ENCODE measurements at regions not wholly inside any gene's neighbourhood (a gene's known extent, or its start where the extent isn't known, plus 50 kb on each side); places are given as distances from the start of the nearest gene placed in this dataset.

DNA sequence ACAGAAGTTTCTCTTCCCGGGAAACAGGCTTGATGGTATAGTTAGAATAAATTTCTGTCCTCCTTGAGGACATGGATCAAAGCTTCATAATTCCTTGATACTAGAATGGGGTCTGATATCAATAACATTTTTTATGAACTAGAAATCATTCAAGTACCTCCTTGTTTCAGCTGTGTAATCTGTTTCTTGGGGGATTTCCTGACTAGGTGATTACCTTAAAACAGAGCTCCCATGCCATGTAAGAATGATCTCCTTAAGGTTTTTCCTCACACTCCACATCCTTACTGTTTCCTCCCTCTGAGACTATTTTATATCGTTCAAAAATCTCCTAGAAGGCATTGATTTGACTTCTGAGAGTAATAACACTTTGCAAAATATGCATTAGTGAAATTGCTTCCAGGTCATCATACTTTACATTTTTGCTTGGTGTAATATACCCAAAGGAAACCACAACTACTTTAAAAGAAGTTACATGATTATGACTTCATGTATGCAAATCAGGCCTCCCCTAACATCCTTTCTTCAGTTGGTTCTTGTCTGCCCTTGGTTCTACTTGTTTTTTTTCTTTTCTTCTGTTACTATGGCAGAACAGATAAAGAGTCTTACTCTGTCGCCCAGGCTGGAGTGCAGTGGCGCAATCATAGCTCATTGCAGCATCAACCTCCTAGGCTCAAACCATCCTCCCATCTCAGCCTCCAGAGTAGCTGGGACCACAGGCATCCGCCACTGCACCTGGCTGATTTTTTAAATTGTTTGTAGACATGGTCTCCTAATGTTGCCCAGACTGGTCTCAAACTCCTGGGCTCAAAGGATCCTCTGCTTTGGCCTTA is 388.8 kb downstream of the ZFHX3 start:
- TF ChIP-seq, protein P1, sequence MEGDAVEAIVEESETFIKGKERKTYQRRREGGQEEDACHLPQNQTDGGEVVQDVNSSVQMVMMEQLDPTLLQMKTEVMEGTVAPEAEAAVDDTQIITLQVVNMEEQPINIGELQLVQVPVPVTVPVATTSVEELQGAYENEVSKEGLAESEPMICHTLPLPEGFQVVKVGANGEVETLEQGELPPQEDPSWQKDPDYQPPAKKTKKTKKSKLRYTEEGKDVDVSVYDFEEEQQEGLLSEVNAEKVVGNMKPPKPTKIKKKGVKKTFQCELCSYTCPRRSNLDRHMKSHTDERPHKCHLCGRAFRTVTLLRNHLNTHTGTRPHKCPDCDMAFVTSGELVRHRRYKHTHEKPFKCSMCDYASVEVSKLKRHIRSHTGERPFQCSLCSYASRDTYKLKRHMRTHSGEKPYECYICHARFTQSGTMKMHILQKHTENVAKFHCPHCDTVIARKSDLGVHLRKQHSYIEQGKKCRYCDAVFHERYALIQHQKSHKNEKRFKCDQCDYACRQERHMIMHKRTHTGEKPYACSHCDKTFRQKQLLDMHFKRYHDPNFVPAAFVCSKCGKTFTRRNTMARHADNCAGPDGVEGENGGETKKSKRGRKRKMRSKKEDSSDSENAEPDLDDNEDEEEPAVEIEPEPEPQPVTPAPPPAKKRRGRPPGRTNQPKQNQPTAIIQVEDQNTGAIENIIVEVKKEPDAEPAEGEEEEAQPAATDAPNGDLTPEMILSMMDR (IDR thresholded peaks at IDR 0.05 in 8 of 11, conservative IDR thresholded peaks at IDR 0.05 in 3 of 11): no peak
- TF ChIP-seq POLR2A (IDR thresholded peaks at IDR 0.05) (no peak), POLR2AphosphoS5 (IDR thresholded peaks at IDR 0.05) (no peak)
